HUDEP-2 (cell line): ENCODE measurements at regions not wholly inside any gene's neighbourhood (a gene's known extent, or its start where the extent isn't known, plus 50 kb on each side); places are given as distances from the start of the nearest gene placed in this dataset.

Experiments used
- DNase-seq, 76 experiments: peaks; one replicate each; lab custom pipeline; 2025; ENCODE audit not compliant: unreplicated experiment in 76 of 76; lab: John Stamatoyannopoulos, UW

DNA sequence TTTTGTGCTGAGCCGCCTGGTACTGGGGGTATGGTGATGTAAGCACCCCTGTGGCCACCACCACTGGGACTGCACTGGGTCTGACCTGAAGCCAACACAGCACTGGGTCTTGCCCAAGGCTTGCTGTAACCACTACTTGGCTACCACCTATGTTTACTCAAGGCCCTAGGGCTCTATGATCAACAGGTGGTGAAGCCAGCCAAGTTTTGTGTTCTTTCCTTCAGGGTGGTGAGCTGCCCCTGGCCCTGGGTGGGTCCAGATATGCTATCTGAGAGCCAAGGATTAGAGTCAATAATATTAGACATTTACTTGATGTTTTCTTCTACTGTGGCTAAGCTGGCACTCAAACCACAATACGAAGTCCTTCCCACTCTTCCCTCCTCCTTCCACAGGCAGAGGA lies 55.1 kb upstream of the PAGE4 start:
- no peak for DNase-seq

DNA sequence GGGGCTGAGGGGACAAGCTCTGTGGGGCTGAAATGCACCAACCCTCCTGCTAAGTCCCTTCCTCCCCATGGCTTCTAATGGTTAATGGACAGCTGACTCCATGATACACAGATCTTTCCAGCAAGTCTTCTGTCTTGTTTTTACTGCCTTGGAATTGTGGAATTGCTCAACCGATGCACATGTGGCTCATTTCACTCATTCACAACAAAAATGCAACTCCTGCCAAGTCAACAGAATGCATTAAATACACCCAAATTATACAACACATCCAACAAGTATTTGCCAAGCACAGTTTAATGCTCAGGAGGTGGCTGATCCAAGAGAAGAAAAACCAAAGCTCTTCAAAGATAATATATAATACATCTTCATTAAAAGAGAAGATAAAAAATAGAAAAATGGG lies 61.9 kb upstream of the PAGE4 start:
- no peak for DNase-seq

DNA sequence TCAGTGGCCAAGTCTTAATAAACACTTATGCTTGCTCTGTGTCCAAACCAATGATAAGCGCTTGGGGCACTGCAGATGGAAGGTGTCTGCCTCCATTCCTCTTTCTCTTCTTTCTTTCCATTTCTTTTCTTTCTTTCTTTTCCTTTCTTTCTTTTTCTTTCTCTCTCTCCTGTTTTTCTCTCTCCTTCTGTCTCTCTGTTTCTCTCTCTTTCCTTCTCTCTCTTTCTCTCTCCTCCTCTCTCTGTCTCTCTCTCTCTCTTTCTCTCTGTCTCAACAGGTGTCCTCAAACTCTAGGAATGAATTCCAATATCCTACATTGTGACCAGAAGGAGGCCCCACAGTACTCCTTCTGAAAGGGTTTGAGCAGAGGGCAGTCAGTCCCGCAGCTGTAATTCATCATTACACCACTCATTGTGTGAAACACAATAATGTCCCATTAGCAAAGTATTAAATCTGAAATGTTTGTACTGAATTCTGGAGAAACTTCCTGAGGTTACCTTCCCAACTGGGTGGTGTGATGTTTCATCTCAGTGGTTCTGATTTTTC lies 66.5 kb upstream of the PAGE1 start:
- DNase-seq, result no peak

DNA sequence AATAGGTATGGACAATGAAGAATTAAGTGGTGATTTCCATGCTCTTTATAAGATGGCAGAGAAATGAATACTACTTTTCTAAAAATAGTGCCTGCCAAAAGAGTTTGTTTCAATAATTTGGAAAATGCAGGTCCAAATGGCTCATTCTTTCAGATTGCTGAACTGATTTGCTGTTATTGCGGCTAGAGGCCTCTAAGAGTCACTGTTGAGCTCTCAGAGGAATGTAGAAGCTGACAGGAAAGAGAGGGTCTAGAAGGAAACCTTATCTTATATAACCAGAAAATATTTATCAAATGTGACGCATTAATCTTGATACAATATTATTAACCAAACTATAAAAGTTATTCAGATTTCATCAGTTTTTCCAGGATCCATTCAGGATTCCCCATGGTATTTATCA lies 65.7 kb upstream of the PAGE1 start:
- peak in 4 of 76 experiments; percentile 0 to 2 (median 0) for DNase-seq

DNA sequence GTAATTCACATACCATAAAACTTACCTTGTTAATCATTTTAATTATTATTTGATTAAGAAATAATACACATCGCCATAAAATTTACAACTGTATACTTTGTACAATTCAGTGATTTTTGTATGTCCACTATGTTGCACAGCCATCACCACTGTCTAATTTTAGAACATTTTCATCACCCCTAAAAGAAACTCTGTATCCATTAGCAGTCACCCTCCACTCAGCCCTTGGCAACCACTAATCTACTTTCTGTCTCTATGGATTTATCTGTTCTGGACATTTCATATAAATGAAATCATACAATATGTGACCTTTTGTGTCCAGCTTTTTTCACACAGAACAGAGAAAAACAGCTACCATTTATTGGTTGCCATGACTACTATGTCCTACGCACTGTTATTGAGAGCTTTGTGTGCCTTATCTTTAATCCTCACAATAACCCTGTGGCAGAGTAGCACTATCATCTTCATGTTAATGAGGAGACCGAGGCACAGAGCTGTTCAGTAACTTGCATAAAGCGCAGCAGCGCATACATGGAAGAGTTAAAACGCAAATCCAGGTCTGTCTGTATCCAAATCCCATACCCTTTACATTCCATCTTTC lies 64.6 kb upstream of the PAGE1 start:
- DNase-seq, result no peak

DNA sequence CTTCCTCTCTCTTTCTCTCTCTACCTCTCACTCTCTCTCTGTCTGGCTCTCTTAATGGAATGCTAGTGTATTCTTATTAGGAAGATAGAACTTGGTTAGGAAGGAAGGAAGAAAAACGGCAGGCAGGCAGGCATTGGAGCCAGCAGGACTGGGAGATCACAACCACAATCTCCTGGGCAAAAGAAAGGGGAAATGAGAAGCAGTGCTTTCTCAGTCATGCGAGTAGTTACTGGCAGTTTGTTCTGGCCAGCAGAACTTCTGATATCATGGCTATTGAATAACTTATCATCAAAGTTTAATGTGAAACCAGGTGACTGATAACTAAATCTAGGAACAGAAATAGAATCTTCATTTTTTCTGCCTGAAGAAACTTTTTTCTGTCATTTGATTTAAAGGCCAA lies 60.9 kb upstream of the PAGE1 start:
- no peak for DNase-seq

DNA sequence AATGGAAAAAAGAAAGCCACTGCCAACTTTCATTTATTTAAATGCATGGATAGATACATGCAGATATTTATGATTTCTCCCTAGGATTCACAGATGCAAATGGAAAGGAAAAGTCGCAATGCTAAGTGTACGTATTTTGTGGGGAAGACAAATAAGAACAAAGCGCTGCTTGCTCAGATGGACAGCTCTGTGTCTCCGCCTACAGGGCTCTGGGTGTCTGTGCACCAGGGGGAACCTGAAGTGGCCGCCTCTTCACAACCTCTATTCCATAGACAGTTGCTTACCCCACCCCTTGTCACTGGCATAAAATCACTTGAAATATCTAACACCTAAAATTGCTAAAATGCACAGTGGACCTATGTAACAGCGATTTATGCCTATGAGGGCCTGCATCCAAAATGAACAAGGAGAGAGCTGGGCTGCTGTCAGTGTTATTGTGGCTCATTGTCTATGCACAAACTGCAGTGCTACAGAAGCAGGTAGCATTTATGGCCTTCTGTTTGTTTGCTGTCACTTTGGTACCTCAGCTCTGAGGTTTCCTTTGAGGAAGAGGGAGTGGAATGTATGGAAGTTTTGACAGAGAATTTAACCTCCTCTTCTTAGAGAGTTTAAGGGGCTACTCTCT lies 58.6 kb upstream of the PAGE1 start:
- peak in 33 of 76 experiments; percentile 0 to 33 (median 7) for DNase-seq

DNA sequence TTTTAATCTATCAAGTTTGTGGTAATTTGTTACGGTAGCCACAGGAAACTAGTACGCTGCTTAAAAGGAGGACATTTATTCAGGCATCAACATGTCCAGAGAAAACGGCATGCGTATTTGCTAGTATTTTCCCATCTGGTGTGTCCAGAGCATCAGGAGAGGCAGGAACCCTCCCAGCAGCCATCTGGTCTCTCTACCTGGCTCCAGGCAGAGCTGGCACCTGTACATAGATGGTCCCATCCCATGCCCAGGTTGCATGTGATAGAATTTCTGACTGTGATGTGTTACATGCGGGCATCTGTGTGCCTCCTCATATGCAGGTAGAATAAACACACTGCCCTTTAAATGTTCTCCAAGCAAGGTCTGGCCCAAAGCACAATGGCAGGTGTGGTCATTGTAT lies 57.9 kb upstream of the PAGE1 start:
- DNase-seq, result no peak

DNA sequence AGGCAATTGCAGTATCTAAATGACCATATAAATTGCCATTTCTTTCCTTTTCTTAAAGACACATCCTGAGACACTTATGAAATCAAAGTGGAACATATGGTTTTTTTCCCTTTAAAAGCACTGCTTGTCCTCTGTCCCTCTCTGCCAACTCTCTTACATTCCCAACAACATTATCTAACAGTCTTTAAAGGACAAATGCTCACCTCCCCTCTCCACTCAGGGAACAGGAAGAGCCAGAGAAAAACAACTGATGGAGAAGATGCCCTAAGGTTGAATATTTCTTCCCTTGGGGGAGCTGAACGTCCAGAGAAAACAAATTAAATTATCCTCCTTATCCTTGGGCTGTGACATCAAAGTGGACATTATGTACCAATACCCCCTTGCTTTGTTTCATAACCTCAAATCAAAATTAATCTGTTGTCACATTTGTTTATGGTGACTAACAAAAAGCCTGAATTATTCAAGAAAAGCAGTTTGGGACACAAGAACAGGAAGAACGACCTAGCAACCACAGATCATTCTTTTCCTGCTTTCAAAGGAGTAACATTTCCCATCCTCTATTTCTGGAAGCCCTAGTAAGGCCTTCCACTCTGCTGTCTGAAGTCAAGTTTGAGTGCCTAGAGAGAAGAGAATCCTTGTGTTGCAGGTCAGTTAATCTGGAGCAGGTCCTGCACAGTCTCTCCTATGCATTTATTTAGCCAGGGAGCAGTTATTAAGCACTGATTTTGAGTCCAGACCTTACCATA lies 52.6 kb upstream of the PAGE1 start:
- DNase-seq, result no peak

DNA sequence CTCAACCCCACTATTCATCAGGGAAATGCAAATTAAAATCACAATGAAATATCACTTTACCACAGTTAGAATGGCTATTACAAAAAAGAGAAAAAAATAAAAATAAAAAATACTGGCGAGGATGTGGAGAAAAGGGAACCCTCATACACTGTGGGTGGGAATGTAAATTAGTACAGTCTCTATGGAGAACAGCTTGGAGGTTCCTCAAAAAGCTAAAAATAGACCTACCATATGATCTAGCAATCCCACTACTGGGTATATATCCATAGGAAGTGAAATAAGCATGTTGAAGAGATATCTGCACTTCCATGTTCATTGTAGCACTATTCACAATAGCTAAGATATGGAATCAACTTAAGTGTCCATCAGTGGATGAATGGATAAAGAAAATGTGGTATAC lies 50.5 kb upstream of the PAGE1 start:
- no peak for DNase-seq
